ENCODE measurements at regions not wholly inside any gene's neighbourhood (a gene's known extent, or its start where the extent isn't known, plus 50 kb on each side); places are given as distances from the start of the nearest gene placed in this dataset.
A peak's percentile ranks its signal among the peaks of the same experiment; 100 is the strongest.

GRCh38 chr16:11401161-11402050 lies 56.1 kb downstream of the RMI2 start:
- no peak for DNase-seq

GRCh38 chr16:11402051-11402744 lies 56.9 kb downstream of the RMI2 start:
- H3K27me3 ChIP-seq (ENCODE audit: control insufficient read depth, insufficient read depth, low read length) = no peaks in the 10 kb centered on the region
- H3K9me3 ChIP-seq (replicated peaks; ENCODE audit: control insufficient read depth, low read depth, low read length) = no peaks in the 10 kb centered on the region
- H3K4me3 ChIP-seq (ENCODE audit: low read length) = no peak overlapping the region
- no peaks in the 10 kb centered on the region for H3K36me3 ChIP-seq (ENCODE audit: control insufficient read depth, insufficient read depth, low read length)
- H3K4me1 ChIP-seq (ENCODE audit: control insufficient read depth, insufficient read depth, low read length) = no peaks in the 10 kb centered on the region
- no peak overlapping the region for H3K27ac ChIP-seq (ENCODE audit: low read length)
- 69% methylated on average over 20 of the region's 23 CpGs for WGBS (ENCODE audit: insufficient coverage)
- no peak for DNase-seq

More at GRCh38 chr16:11401161-11402050, 56.1 kb downstream of the RMI2 start:
- no peak overlapping the region for H3K4me3 ChIP-seq (ENCODE audit: low read length)
- H3K27me3 ChIP-seq (ENCODE audit: control insufficient read depth, insufficient read depth, low read length) = no peaks in the 10 kb centered on the region
- H3K36me3 ChIP-seq (ENCODE audit: control insufficient read depth, insufficient read depth, low read length) = no peaks in the 10 kb centered on the region
- H3K27ac ChIP-seq (ENCODE audit: low read length) = no peak overlapping the region
- WGBS (ENCODE audit: insufficient coverage) = 64% methylated on average over 25 of the region's 26 CpGs
- no peaks in the 10 kb centered on the region for H3K9me3 ChIP-seq (replicated peaks; ENCODE audit: control insufficient read depth, low read depth, low read length)
- peaks cover 6% of the 10 kb centered on the region for H3K4me1 ChIP-seq (ENCODE audit: control insufficient read depth, insufficient read depth, low read length)

- Histone ChIP-seq H3K4me1 (ENCODE audit: control insufficient read depth, insufficient read depth, low read length) (no peaks in the 10 kb centered on the region), H3K9me3 (replicated peaks; ENCODE audit: control insufficient read depth, low read depth, low read length) (no peaks in the 10 kb centered on the region), H3K27ac (ENCODE audit: low read length) (no peak overlapping the region), H3K36me3 (ENCODE audit: control insufficient read depth, insufficient read depth, low read length) (no peaks in the 10 kb centered on the region), H3K27me3 (ENCODE audit: control insufficient read depth, insufficient read depth, low read length) (no peaks in the 10 kb centered on the region), H3K4me3 (ENCODE audit: low read length) (no peak overlapping the region)
- WGBS (ENCODE audit: insufficient coverage) = 81% methylated on average over 18 of the region's 19 CpGs
- no peak for DNase-seq
These were observed 57.7 kb downstream of the RMI2 start for GRCh38 chr16:11402745-11403533.

- Histone ChIP-seq H3K9me3 (replicated peaks; ENCODE audit: control insufficient read depth, low read depth, low read length) (no peaks in the 10 kb centered on the region), H3K36me3 (ENCODE audit: control insufficient read depth, insufficient read depth, low read length) (no peaks in the 10 kb centered on the region), H3K27ac (ENCODE audit: low read length) (no peak overlapping the region), H3K4me3 (ENCODE audit: low read length) (no peak overlapping the region), H3K27me3 (ENCODE audit: control insufficient read depth, insufficient read depth, low read length) (no peaks in the 10 kb centered on the region), H3K4me1 (ENCODE audit: control insufficient read depth, insufficient read depth, low read length) (no peaks in the 10 kb centered on the region)
- DNase-seq = no peak
- whole genome bisulfite sequencing (ENCODE audit: insufficient coverage) = 29% methylated on average over 3 of the region's 3 CpGs
These were observed 58.2 kb downstream of the RMI2 start for GRCh38 chr16:11403534-11403795.

DNA sequence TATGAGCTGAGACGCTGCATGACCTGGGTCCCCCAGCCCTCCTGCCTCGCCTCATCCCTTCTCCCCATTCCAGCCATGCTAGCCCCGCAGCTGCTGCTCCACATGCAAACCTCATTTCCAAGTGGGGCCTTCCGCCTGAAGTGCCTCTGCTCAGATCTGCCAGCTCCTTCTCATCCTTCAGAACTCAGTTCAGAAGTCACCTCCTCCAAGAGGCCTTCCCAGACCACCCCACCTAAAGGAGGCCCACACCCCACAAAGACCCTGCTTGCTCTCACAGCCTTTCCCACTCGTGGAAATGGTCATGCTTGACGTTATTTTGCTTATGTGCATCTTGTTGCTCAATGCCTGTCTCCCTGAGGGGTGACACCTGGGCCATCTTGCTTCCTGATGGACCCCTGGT lies 58.7 kb downstream of the RMI2 start:
- no peak for DNase-seq
- Histone ChIP-seq H3K4me3 (ENCODE audit: low read length) (no peak overlapping the region), H3K27ac (ENCODE audit: low read length) (no peak overlapping the region), H3K9me3 (replicated peaks; ENCODE audit: control insufficient read depth, low read depth, low read length) (no peaks in the 10 kb centered on the region), H3K4me1 (ENCODE audit: control insufficient read depth, insufficient read depth, low read length) (no peaks in the 10 kb centered on the region), H3K36me3 (ENCODE audit: control insufficient read depth, insufficient read depth, low read length) (no peaks in the 10 kb centered on the region), H3K27me3 (ENCODE audit: control insufficient read depth, insufficient read depth, low read length) (no peaks in the 10 kb centered on the region)
- WGBS (ENCODE audit: insufficient coverage) = 80% methylated on average over 6 of the region's 6 CpGs

GRCh38 chr16:11404603-11405002 lies 59.3 kb downstream of the RMI2 start:
- Histone ChIP-seq H3K27ac (ENCODE audit: low read length) (no peak overlapping the region), H3K36me3 (ENCODE audit: control insufficient read depth, insufficient read depth, low read length) (no peaks in the 10 kb centered on the region), H3K4me1 (ENCODE audit: control insufficient read depth, insufficient read depth, low read length) (no peaks in the 10 kb centered on the region), H3K4me3 (ENCODE audit: low read length) (no peak overlapping the region), H3K9me3 (replicated peaks; ENCODE audit: control insufficient read depth, low read depth, low read length) (no peaks in the 10 kb centered on the region), H3K27me3 (ENCODE audit: control insufficient read depth, insufficient read depth, low read length) (no peaks in the 10 kb centered on the region)
- DNase-seq = no peak
- 67% methylated on average over 12 of the region's 12 CpGs for WGBS (ENCODE audit: insufficient coverage)

GRCh38 chr16:11405331-11406176 lies 60.3 kb downstream of the RMI2 start:
- H3K36me3 ChIP-seq (ENCODE audit: control insufficient read depth, insufficient read depth, low read length) = no peaks in the 10 kb centered on the region
- H3K27ac ChIP-seq (ENCODE audit: low read length) = no peak overlapping the region
- H3K9me3 ChIP-seq (replicated peaks; ENCODE audit: control insufficient read depth, low read depth, low read length) = no peaks in the 10 kb centered on the region
- no peaks in the 10 kb centered on the region for H3K27me3 ChIP-seq (ENCODE audit: control insufficient read depth, insufficient read depth, low read length)
- DNase-seq = no peak
- no peak overlapping the region for H3K4me3 ChIP-seq (ENCODE audit: low read length)
- 57% methylated on average over 8 of the region's 11 CpGs for WGBS (ENCODE audit: insufficient coverage)
- no peaks in the 10 kb centered on the region for H3K4me1 ChIP-seq (ENCODE audit: control insufficient read depth, insufficient read depth, low read length)

GRCh38 chr16:11406177-11406560 lies 60.9 kb downstream of the RMI2 start:
- Histone ChIP-seq H3K4me1 (ENCODE audit: control insufficient read depth, insufficient read depth, low read length) (no peaks in the 10 kb centered on the region), H3K27ac (ENCODE audit: low read length) (no peak overlapping the region), H3K27me3 (ENCODE audit: control insufficient read depth, insufficient read depth, low read length) (no peaks in the 10 kb centered on the region), H3K9me3 (replicated peaks; ENCODE audit: control insufficient read depth, low read depth, low read length) (no peaks in the 10 kb centered on the region), H3K4me3 (ENCODE audit: low read length) (no peak overlapping the region), H3K36me3 (ENCODE audit: control insufficient read depth, insufficient read depth, low read length) (no peaks in the 10 kb centered on the region)
- 100% methylated on average over 2 of the region's 6 CpGs for WGBS (ENCODE audit: insufficient coverage)
- DNase-seq = no peak

- H3K4me1 ChIP-seq (ENCODE audit: control insufficient read depth, insufficient read depth, low read length) = no peaks in the 10 kb centered on the region
- H3K36me3 ChIP-seq (ENCODE audit: control insufficient read depth, insufficient read depth, low read length) = no peaks in the 10 kb centered on the region
- H3K27me3 ChIP-seq (ENCODE audit: control insufficient read depth, insufficient read depth, low read length) = no peaks in the 10 kb centered on the region
- peak; percentile 64 for DNase-seq
- no peak overlapping the region for H3K27ac ChIP-seq (ENCODE audit: low read length)
- WGBS (ENCODE audit: insufficient coverage) = 93% methylated on average over 6 of the region's 17 CpGs
- no peak overlapping the region for H3K4me3 ChIP-seq (ENCODE audit: low read length)
- no peaks in the 10 kb centered on the region for H3K9me3 ChIP-seq (replicated peaks; ENCODE audit: control insufficient read depth, low read depth, low read length)
These were observed 62.1 kb downstream of the RMI2 start for GRCh38 chr16:11407047-11407982.

Data from muscle of leg (tissue), 3 donors.